ENCODE measurements at regions not wholly inside any gene's neighbourhood (a gene's known extent, or its start where the extent isn't known, plus 50 kb on each side); places are given as distances from the start of the nearest gene placed in this dataset.

DNA sequence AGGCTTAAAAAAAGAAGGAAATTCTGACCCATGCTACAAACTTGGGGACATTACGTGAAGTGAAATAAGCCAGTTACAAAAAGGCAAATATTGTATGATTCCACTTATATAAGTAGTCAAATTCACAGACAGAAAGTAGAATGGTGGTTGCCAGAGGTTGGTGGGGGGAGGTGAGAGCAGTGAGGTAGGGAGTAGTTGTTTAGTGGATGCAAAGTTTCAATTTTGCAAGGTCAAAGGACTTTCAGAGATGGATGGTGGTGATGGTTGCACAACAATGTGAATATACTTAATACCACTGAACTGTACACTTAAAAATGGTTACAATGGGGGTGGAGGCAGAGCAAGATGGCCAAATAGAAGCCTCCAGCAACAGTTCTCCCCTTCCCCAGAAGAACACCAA, 86.2 kb upstream of the PLXNC1 start:
- no peak overlapping the region for H3K9ac ChIP-seq (ENCODE audit: low read length)
- Mint-ChIP-seq H3K9me3 (ENCODE audit: unreplicated experiment) (peaks cover 4% of the 10 kb centered on the region), H3K4me1 (ENCODE audit: low read depth, unreplicated experiment) (peaks cover 5% of the 10 kb centered on the region), H3K4me3 (ENCODE audit: unreplicated experiment) (no peak overlapping the region), H3K27me3 (ENCODE audit: low read depth, unreplicated experiment) (peaks cover 6% of the 10 kb centered on the region), H3K27ac (ENCODE audit: unreplicated experiment) (no peak overlapping the region), H3K36me3 (ENCODE audit: low read depth, unreplicated experiment) (no peaks in the 10 kb centered on the region)
- H3K4me3 ChIP-seq (ENCODE audit: insufficient read depth, low read depth, low read length), result no peak overlapping the region
- no peaks in the 10 kb centered on the region for H3K9me3 ChIP-seq (ENCODE audit: insufficient read depth, low read depth, low read length)
- H2AFZ ChIP-seq (ENCODE audit: low read depth, low read length), result no peak overlapping the region
- H3K79me2 ChIP-seq (ENCODE audit: insufficient read depth, low read length), result no peaks in the 10 kb centered on the region
- no peaks in the 10 kb centered on the region for H4K20me1 ChIP-seq (ENCODE audit: insufficient read depth, low read length)
- no peak overlapping the region for H3K27ac ChIP-seq (ENCODE audit: low read depth, low read length)
- H3K4me2 ChIP-seq (ENCODE audit: low read length), result no peak overlapping the region
- H3K27me3 ChIP-seq (ENCODE audit: insufficient read depth, low read length), result no peaks in the 10 kb centered on the region
- TF ChIP-seq, protein P1, sequence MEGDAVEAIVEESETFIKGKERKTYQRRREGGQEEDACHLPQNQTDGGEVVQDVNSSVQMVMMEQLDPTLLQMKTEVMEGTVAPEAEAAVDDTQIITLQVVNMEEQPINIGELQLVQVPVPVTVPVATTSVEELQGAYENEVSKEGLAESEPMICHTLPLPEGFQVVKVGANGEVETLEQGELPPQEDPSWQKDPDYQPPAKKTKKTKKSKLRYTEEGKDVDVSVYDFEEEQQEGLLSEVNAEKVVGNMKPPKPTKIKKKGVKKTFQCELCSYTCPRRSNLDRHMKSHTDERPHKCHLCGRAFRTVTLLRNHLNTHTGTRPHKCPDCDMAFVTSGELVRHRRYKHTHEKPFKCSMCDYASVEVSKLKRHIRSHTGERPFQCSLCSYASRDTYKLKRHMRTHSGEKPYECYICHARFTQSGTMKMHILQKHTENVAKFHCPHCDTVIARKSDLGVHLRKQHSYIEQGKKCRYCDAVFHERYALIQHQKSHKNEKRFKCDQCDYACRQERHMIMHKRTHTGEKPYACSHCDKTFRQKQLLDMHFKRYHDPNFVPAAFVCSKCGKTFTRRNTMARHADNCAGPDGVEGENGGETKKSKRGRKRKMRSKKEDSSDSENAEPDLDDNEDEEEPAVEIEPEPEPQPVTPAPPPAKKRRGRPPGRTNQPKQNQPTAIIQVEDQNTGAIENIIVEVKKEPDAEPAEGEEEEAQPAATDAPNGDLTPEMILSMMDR (IDR thresholded peaks at IDR 0.05; ENCODE audit: insufficient read depth, low read depth, low read length), result no peak
- no peak for TF ChIP-seq EZH2 (IDR thresholded peaks at IDR 0.05; ENCODE audit: insufficient read depth, low read length)
- H3K4me1 ChIP-seq (ENCODE audit: insufficient read depth, low read length), result no peaks in the 10 kb centered on the region
- no peak for DNase-seq (ENCODE audit: low read depth)
- no peaks in the 10 kb centered on the region for H3K36me3 ChIP-seq (ENCODE audit: insufficient read depth, low read length)
- no peak for FAIRE-seq

DNA sequence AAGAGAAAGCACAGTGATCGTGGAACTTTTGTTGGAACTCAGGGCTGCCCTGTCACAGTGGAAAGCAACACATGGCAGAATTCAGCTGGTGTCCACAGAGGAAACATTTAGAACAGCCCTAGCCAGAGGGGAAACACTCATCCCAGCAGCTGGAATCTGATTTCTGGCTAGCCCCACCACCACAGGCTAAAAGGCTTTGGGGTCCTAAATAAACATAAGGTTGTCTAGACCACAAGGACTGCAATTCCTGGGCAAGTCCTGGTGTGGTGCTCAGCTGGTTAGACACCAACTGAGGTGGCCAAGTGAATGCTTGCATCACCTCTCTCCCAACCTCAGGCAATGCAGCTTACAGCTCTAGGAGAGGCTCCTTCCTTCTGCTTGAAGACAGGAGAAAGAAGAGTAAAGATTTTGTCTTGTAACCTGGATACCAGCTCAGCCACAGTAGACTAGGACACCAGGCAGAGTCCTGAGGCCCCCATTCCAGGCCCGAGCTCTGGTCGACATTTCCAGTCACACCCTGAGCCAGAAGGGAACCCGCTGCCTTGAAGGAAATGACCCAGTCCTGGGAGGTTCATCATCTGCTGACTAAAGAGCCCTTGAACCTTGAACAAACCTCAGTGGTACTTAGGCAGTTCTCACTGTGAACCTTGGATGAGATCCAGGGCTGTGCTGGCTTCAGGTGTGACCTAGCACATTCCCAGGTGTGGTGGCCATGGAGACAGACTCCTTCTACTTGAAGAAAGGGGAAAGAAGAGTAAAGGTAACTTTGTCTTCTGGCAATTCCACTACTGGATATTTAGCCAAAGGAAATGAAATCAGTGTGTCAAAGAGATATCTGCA, 85.4 kb upstream of the PLXNC1 start:
- no peak overlapping the region for H3K4me3 ChIP-seq (ENCODE audit: insufficient read depth, low read depth, low read length)
- DNase-seq (ENCODE audit: low read depth), result no peak
- TF ChIP-seq, protein P1 (IDR thresholded peaks at IDR 0.05; ENCODE audit: insufficient read depth, low read depth, low read length), result no peak
- TF ChIP-seq EZH2 (IDR thresholded peaks at IDR 0.05; ENCODE audit: insufficient read depth, low read length), result no peak
- no peaks in the 10 kb centered on the region for H3K4me1 ChIP-seq (ENCODE audit: insufficient read depth, low read length)
- Mint-ChIP-seq H3K27ac (ENCODE audit: unreplicated experiment) (no peak overlapping the region), H3K27me3 (ENCODE audit: low read depth, unreplicated experiment) (peaks cover 6% of the 10 kb centered on the region), H3K36me3 (ENCODE audit: low read depth, unreplicated experiment) (no peaks in the 10 kb centered on the region), H3K4me1 (ENCODE audit: low read depth, unreplicated experiment) (no peaks in the 10 kb centered on the region), H3K4me3 (ENCODE audit: unreplicated experiment) (no peak overlapping the region), H3K9me3 (ENCODE audit: unreplicated experiment) (peaks cover 4% of the 10 kb centered on the region)
- no peak overlapping the region for H3K4me2 ChIP-seq (ENCODE audit: low read length)
- H3K27ac ChIP-seq (ENCODE audit: low read depth, low read length), result no peak overlapping the region
- FAIRE-seq, result no peak
- H3K9me3 ChIP-seq (ENCODE audit: insufficient read depth, low read depth, low read length), result no peaks in the 10 kb centered on the region
- H4K20me1 ChIP-seq (ENCODE audit: insufficient read depth, low read length), result no peaks in the 10 kb centered on the region
- no peaks in the 10 kb centered on the region for H3K79me2 ChIP-seq (ENCODE audit: insufficient read depth, low read length)
- no peak overlapping the region for H2AFZ ChIP-seq (ENCODE audit: low read depth, low read length)
- H3K9ac ChIP-seq (ENCODE audit: low read length), result no peak overlapping the region
- no peaks in the 10 kb centered on the region for H3K36me3 ChIP-seq (ENCODE audit: insufficient read depth, low read length)
- no peaks in the 10 kb centered on the region for H3K27me3 ChIP-seq (ENCODE audit: insufficient read depth, low read length)

DNA sequence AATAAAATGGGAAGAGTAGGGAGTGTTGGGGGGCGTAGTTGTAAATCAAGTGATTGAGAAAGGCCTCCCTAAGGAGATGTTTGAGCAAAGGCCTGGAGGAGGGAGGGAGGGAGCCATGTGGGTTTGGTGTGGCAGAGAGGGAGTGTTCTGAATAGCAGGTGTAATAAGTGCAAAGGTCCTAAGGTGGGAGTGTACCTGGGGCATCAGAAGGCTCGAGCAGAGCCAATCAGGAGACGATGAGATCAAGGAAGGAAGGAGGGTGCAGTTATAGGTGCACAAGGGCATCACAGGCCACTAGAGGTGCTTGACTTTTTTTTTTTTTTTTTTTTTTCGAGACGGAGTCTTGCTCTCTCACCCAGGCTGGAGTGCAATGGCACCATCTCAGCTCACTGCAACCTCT, 77.9 kb upstream of the PLXNC1 start:
- Mint-ChIP-seq H3K36me3 (ENCODE audit: low read depth, unreplicated experiment) (no peaks in the 10 kb centered on the region), H3K27me3 (ENCODE audit: low read depth, unreplicated experiment) (peaks cover 4% of the 10 kb centered on the region), H3K27ac (ENCODE audit: unreplicated experiment) (no peak overlapping the region), H3K4me1 (ENCODE audit: low read depth, unreplicated experiment) (no peaks in the 10 kb centered on the region), H3K4me3 (ENCODE audit: unreplicated experiment) (no peak overlapping the region), H3K9me3 (ENCODE audit: unreplicated experiment) (peaks cover 8% of the 10 kb centered on the region)
- Histone ChIP-seq H2AFZ (ENCODE audit: low read depth, low read length) (no peak overlapping the region), H3K27me3 (ENCODE audit: insufficient read depth, low read length) (no peaks in the 10 kb centered on the region), H3K79me2 (ENCODE audit: insufficient read depth, low read length) (no peaks in the 10 kb centered on the region), H3K4me3 (ENCODE audit: insufficient read depth, low read depth, low read length) (no peak overlapping the region), H3K27ac (ENCODE audit: low read depth, low read length) (no peak overlapping the region), H3K4me2 (ENCODE audit: low read length) (no peak overlapping the region), H3K9me3 (ENCODE audit: insufficient read depth, low read depth, low read length) (no peaks in the 10 kb centered on the region), H3K4me1 (ENCODE audit: insufficient read depth, low read length) (no peaks in the 10 kb centered on the region), H4K20me1 (ENCODE audit: insufficient read depth, low read length) (no peaks in the 10 kb centered on the region), H3K9ac (ENCODE audit: low read length) (no peak overlapping the region), H3K36me3 (ENCODE audit: insufficient read depth, low read length) (no peaks in the 10 kb centered on the region)
- no peak for FAIRE-seq
- TF ChIP-seq, protein P1 (IDR thresholded peaks at IDR 0.05; ENCODE audit: insufficient read depth, low read depth, low read length), result no peak
- no peak for TF ChIP-seq EZH2 (IDR thresholded peaks at IDR 0.05; ENCODE audit: insufficient read depth, low read length)
- no peak for DNase-seq (ENCODE audit: low read depth)
